Smooth muscle cell (in vitro differentiated cells): ENCODE measurements at regions not wholly inside any gene's neighbourhood (a gene's known extent, or its start where the extent isn't known, plus 50 kb on each side); places are given as distances from the start of the nearest gene placed in this dataset.
A peak's percentile ranks its signal among the peaks of the same experiment; 100 is the strongest.
"Not testable (repeated sequence)": the region's sequence is repeated elsewhere in the genome, so short reads cannot be mapped to it uniquely, and the experiment has no call there.

Experiments used
- DNase-seq: peaks from one replicate; lab custom pipeline; 2025; ENCODE audit not compliant: unreplicated experiment; lab: John Stamatoyannopoulos, UW
- H2AFZ ChIP-seq: fragments of 200-600 bp; sonication (generic); 2 replicates; pipeline ENCODE4 v1.6.0; 2016; ENCODE audit warnings: antibody characterized with exemption, low read depth, mild to moderate bottlenecking
- H3F3A ChIP-seq: fragments of 200-600 bp; sonication (generic); 2 replicates; pipeline ENCODE4 v1.6.0; 2017; ENCODE audit warnings: antibody characterized with exemption, low read depth
- H3K27ac ChIP-seq: fragments of 200-600 bp; sonication (generic); 2 replicates; pipeline ENCODE4 v1.5.1; 2016; ENCODE audit warnings: low read depth, mild to moderate bottlenecking
- H3K27me3 ChIP-seq: fragments of 200-600 bp; sonication (generic); 2 replicates; pipeline ENCODE4 v1.6.1; 2016; ENCODE audit warnings: low read depth, mild to moderate bottlenecking
- H3K36me3 ChIP-seq: fragments of 200-600 bp; sonication (generic); 2 replicates; pipeline ENCODE4 v1.5.1; 2016; ENCODE audit warnings: low read depth
- H3K4me1 ChIP-seq: fragments of 200-600 bp; sonication (generic); 2 replicates; pipeline ENCODE4 v1.5.1; 2016; ENCODE audit warnings: low read depth
- H3K4me2 ChIP-seq: fragments of 200-600 bp; sonication (generic); 2 replicates; pipeline ENCODE4 v1.6.0; 2016; ENCODE audit warnings: mild to moderate bottlenecking
- H3K4me3 ChIP-seq: fragments of 200-600 bp; sonication (generic); 2 replicates; pipeline ENCODE4 v1.5.1; 2016; ENCODE audit warnings: mild to moderate bottlenecking
- H3K79me2 ChIP-seq: fragments of 200-600 bp; sonication (generic); 2 replicates; pipeline ENCODE4 v1.6.0; 2016; ENCODE audit warnings: low read depth, mild to moderate bottlenecking
- H3K9ac ChIP-seq: fragments of 200-600 bp; sonication (generic); 2 replicates; pipeline ENCODE4 v1.6.0; 2016; ENCODE audit warnings: low read depth
- H3K9me3 ChIP-seq: fragments of 200-600 bp; sonication (generic); replicated peaks from 2 replicates; pipeline ENCODE4 v1.5.1; 2016; ENCODE audit warnings: low read depth
- H4K20me1 ChIP-seq: fragments of 200-600 bp; sonication (generic); 2 replicates; pipeline ENCODE4 v1.6.0; 2016; ENCODE audit warnings: low read depth
- CTCF ChIP-seq: fragments of 200-600 bp; sonication (generic); IDR thresholded peaks from 2 replicates; pipeline ENCODE4 v1.5.1; 2017; ENCODE audit warnings: borderline replicate concordance, mild to moderate bottlenecking, antibody characterized with exemption; ENCODE audit not compliant: insufficient read depth, poor library complexity, severe bottlenecking
- WGBS: methylation state at CpG from one replicate; pipeline ENCODE4 v1.1.7; 2016; ENCODE audit warnings: low lambda C conversion rate; 5-methylcytosine and 5-hydroxymethylcytosine counted together

- Histone ChIP-seq H2AFZ (no peak overlapping the region), H3K9ac (no peak overlapping the region), H3K9me3 (no peaks in the 10 kb centered on the region), H3K27me3 (no peaks in the 10 kb centered on the region), H3K79me2 (no peaks in the 10 kb centered on the region), H3K27ac (peak overlapping the region; percentile 83), H3K4me3 (no peak overlapping the region), H3K4me2 (no peak overlapping the region), H3K36me3 (no peaks in the 10 kb centered on the region), H3K4me1 (peaks cover 6% of the 10 kb centered on the region), H4K20me1 (no peaks in the 10 kb centered on the region), H3F3A (peaks cover 3% of the 10 kb centered on the region)
- TF ChIP-seq CTCF: no peak
- no peak for DNase-seq
- 85% methylated on average over 6 of the region's 6 CpGs for WGBS
These were observed 142.0 kb upstream of the RUNX1 start for GRCh38 chr21:35191128-35191527.

DNA sequence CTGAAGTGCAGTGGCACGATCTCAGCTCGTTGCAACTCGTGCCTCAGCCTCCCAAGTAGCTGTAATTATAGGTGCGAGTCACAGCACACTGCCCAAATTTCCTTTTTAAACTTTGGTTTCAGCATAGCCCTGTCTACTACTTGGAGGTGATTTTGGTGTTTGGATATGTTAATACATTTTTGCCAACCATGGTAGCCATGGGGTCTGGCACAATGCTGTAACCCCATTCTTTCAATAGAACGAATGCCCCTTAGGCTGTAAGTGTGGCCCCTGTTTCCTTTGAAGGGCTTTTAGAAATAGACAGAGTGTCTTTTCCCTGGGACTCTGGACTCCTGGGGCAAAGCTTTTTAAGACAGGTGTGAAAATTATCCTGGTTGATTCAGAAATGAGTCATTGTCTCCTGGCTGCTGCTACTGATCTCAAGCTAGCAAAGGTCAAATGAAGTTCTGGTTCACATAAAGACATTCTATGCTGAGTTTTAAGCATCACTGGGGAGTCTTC is 141.1 kb upstream of the RUNX1 start:
- Histone ChIP-seq H3K79me2 (no peaks in the 10 kb centered on the region), H3K9me3 (no peaks in the 10 kb centered on the region), H3K27ac (peak overlapping the region; percentile 83), H3F3A (peaks cover 3% of the 10 kb centered on the region), H3K4me3 (no peak overlapping the region), H3K36me3 (no peaks in the 10 kb centered on the region), H2AFZ (no peak overlapping the region), H3K9ac (peak overlapping the region; percentile 13), H4K20me1 (no peaks in the 10 kb centered on the region), H3K4me2 (peak overlapping the region; percentile 72), H3K4me1 (peaks cover 6% of the 10 kb centered on the region), H3K27me3 (no peaks in the 10 kb centered on the region)
- no peak for DNase-seq
- 54% methylated on average over 5 of the region's 5 CpGs for WGBS
- TF ChIP-seq CTCF: no peak

DNA sequence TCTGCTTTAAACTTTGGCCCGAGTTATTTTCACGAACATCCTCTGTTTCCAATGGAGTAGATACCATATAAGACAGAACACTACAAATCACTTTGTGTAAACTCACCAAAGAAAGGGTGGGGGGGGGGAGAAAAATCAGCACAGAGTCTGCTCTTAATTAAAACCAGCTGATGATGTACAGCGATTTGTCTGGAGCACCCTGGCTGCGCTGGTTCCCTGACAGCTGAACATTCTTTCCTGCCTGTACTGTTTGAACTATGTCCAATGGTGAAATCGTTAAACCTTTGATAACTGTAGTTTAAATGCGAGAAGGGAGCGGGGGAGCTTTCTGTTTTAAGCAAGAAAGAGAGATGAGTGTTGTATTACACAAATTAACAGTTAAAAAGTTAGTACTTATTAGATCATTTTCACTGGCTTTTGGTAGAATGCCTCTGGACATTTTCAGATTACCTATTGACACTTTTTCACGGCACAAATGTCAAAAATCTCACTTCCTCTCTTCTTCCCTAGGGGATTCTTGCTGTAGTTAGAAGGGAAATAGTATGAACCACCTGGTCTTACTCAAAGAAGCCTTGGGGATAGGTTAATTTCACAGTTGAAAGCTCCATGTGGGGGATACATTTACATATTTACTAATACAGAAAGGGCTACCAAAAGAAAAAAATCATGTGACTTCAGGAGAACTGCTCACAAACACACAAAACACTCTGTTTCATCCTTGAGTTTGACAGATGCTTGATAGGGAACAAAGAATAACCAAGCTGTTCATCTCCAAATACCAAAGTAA is 140.2 kb upstream of the RUNX1 start:
- Histone ChIP-seq H3K9me3 (no peaks in the 10 kb centered on the region), H3F3A (peaks cover 3% of the 10 kb centered on the region), H3K27me3 (no peaks in the 10 kb centered on the region), H3K4me3 (no peak overlapping the region), H3K27ac (peak overlapping the region; percentile 83), H3K4me1 (peaks cover 6% of the 10 kb centered on the region), H4K20me1 (no peaks in the 10 kb centered on the region), H2AFZ (peak overlapping the region; percentile 40), H3K4me2 (peak overlapping the region; percentile 72), H3K36me3 (no peaks in the 10 kb centered on the region), H3K9ac (peak overlapping the region; percentile 40), H3K79me2 (no peaks in the 10 kb centered on the region)
- no peak for TF ChIP-seq CTCF
- 6% methylated on average over 8 of the region's 8 CpGs for WGBS
- DNase-seq: no peak

DNA sequence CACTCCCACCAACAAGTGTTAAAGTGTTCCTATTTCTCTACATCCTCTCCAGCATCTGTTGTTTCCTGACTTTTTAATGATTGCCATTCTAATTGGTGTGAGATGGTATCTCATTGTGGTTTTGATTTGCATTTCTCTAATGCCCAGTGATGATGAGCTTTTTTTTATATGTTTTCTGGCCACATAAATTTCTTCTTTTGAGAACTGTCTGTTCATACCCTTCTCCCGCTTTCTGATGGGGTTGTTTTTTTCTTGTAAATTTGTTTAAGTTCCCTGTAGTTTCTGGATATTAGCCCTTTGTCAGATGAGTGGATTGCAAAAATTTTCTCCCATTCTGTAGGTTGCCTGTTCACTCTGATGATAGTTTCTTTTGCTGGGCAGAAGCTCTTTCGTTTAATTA is 134.3 kb upstream of the RUNX1 start:
- H3K9ac ChIP-seq, H3K9me3 ChIP-seq, H3K27ac ChIP-seq, H3K27me3 ChIP-seq, H2AFZ ChIP-seq, H3K4me1 ChIP-seq, DNase-seq, H4K20me1 ChIP-seq, H3K79me2 ChIP-seq, H3K36me3 ChIP-seq, H3K4me3 ChIP-seq, H3F3A ChIP-seq, H3K4me2 ChIP-seq: not testable (repeated sequence)
- 91% methylated on average over 2 of the region's 2 CpGs for whole genome bisulfite sequencing
